Adrenal gland (tissue), 9 donors: ENCODE measurements at regions not wholly inside any gene's neighbourhood (a gene's known extent, or its start where the extent isn't known, plus 50 kb on each side); places are given as distances from the start of the nearest gene placed in this dataset.

Experiments used
- DNase-seq, 7 donors: peaks; one replicate each; pipeline ENCODE4 v3.0.0-alpha.2; 2019 to 2020
- H3K27ac ChIP-seq, 5 donors: fragments of 200-600 bp; sonication (generic) in 4 of 5; 1 replicate in 3 of 5; 2 replicates in 2 of 5; pipeline versions ENCODE4 v1.5.1 to v1.8.0; 2016 to 2020; ENCODE audit warnings: mild to moderate bottlenecking in 1 of 5
- H3K27me3 ChIP-seq: fragments of 200-600 bp; 2 replicates; pipeline ENCODE4 v1.8.0; 2021
- H3K36me3 ChIP-seq, 2 donors: fragments of 200-600 bp; replicated peaks in 1 of 2; 1 replicate in 1 of 2; 2 replicates in 1 of 2; pipeline versions ENCODE4 v1.5.1 to v1.8.0; 2018 to 2022
- H3K4me1 ChIP-seq, 2 donors: fragments of 200-600 bp; replicated peaks in 1 of 2; 1 replicate in 1 of 2; 2 replicates in 1 of 2; pipeline versions ENCODE4 v1.5.1 to v1.8.0; 2018 to 2021
- H3K4me3 ChIP-seq, 4 donors: fragments of 200-600 bp; sonication (generic) in 3 of 4; one replicate each; pipeline ENCODE4 v1.5.1; 2016 to 2018
- H3K9me3 ChIP-seq, 3 donors: fragments of 200-600 bp; sonication (generic) in 1 of 3; replicated peaks in 1 of 3; 1 replicate in 2 of 3; 2 replicates in 1 of 3; pipeline versions ENCODE4 v1.5.1 to v1.8.0; 2016 to 2021
- POLR2A ChIP-seq, 2 donors: fragments of 450-650 bp; IDR thresholded peaks; one replicate each; pipeline ENCODE4 v1.6.1; 2017; ENCODE audit warnings: antibody characterized with exemption in 2 of 2, mild to moderate bottlenecking in 2 of 2, moderate library complexity in 1 of 2
- WGBS, 4 donors: extraction: QIAGEN DNeasy Blood & Tissue Kit in 2 of 4; methylation state at CpG; one replicate each; pipeline versions ENCODE4 v1.1.5 to v1.1.7; 2013 to 2017; 5-methylcytosine and 5-hydroxymethylcytosine counted together
- intact Hi-C, 2 donors: fragments of 100-400 bp; cut with DNase I; formaldehyde crosslinking; loops; one replicate each; pipeline versions ENCODE4 v1.14.1 to v1.15.0; 2022 to 2023
- TF ChIP-seq, protein P1 (sequence below), 6 experiments: fragments of 450-650 bp in 4 of 6; fragments of 200-600 bp in 2 of 6; sonication (generic) in 1 of 6; IDR thresholded peaks; 1 replicate in 5 of 6; 2 replicates in 1 of 6; pipeline versions ENCODE4 v1.5.1 to v1.8.0; 2016 to 2021; ENCODE audit warnings: antibody characterized with exemption in 6 of 6, mild to moderate bottlenecking in 2 of 6, moderate library complexity in 1 of 6
- donor health status: healthy with polysubstance abuse.
- donor health status: Bipolar disorder and iron deficiency.
- donor health status: DM: yes; HTN: yes; CAD: no.
- donor health status: DM: no; HTN: no; CAD: no.
- donor health status: DM: no; HTN: no; CAD: no.

- 67 to 87% (median 76%) methylated on average over 3 of the region's 3 CpGs for WGBS, 4 donors
- Histone ChIP-seq H3K36me3 (no peaks in the 10 kb centered on the region), H3K4me1 (no peaks in the 10 kb centered on the region), H3K9me3 (no peaks in the 10 kb centered on the region), H3K4me3 (no peak overlapping the region), H3K27ac (no peak overlapping the region), H3K27me3 (peaks cover 7% of the 10 kb centered on the region)
- DNase-seq = no peak
- TF ChIP-seq POLR2A (IDR thresholded peaks at IDR 0.05) = no peak
- intact Hi-C loops = no loop called here
Measured at GRCh38 chr14:97290977-97291376, 493.8 kb downstream of the VRK1 start.

GRCh38 chr14:97293659-97294058, 496.5 kb downstream of the VRK1 start:
- no peak overlapping the region for H3K4me3 ChIP-seq
- DNase-seq = no peak
- no peaks in the 10 kb centered on the region for H3K9me3 ChIP-seq
- peaks cover 8% of the 10 kb centered on the region for H3K27me3 ChIP-seq
- intact Hi-C loops = no loop called here
- H3K4me1 ChIP-seq = no peaks in the 10 kb centered on the region
- no peaks in the 10 kb centered on the region for H3K36me3 ChIP-seq
- no peak overlapping the region for H3K27ac ChIP-seq
- TF ChIP-seq, protein P1, sequence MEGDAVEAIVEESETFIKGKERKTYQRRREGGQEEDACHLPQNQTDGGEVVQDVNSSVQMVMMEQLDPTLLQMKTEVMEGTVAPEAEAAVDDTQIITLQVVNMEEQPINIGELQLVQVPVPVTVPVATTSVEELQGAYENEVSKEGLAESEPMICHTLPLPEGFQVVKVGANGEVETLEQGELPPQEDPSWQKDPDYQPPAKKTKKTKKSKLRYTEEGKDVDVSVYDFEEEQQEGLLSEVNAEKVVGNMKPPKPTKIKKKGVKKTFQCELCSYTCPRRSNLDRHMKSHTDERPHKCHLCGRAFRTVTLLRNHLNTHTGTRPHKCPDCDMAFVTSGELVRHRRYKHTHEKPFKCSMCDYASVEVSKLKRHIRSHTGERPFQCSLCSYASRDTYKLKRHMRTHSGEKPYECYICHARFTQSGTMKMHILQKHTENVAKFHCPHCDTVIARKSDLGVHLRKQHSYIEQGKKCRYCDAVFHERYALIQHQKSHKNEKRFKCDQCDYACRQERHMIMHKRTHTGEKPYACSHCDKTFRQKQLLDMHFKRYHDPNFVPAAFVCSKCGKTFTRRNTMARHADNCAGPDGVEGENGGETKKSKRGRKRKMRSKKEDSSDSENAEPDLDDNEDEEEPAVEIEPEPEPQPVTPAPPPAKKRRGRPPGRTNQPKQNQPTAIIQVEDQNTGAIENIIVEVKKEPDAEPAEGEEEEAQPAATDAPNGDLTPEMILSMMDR (IDR thresholded peaks at IDR 0.05) = no peak
- no peak for TF ChIP-seq POLR2A (IDR thresholded peaks at IDR 0.05)
- 20 to 46% (median 38%) methylated on average over 1 of the region's 1 CpG for WGBS, 4 donors

GRCh38 chr14:97295108-97295710, 498.0 kb downstream of the VRK1 start:
- intact Hi-C loops = no loop called here
- Histone ChIP-seq H3K36me3 (no peaks in the 10 kb centered on the region), H3K4me1 (no peaks in the 10 kb centered on the region), H3K4me3 (no peak overlapping the region), H3K9me3 (no peaks in the 10 kb centered on the region), H3K27me3 (peaks cover 10% of the 10 kb centered on the region), H3K27ac (no peak overlapping the region)
- 70 to 76% (median 72%) methylated on average over 9 of the region's 9 CpGs for WGBS, 4 donors
- TF ChIP-seq, protein P1 (IDR thresholded peaks at IDR 0.05) = no peak
- TF ChIP-seq POLR2A (IDR thresholded peaks at IDR 0.05) = no peak
- no peak for DNase-seq

DNA sequence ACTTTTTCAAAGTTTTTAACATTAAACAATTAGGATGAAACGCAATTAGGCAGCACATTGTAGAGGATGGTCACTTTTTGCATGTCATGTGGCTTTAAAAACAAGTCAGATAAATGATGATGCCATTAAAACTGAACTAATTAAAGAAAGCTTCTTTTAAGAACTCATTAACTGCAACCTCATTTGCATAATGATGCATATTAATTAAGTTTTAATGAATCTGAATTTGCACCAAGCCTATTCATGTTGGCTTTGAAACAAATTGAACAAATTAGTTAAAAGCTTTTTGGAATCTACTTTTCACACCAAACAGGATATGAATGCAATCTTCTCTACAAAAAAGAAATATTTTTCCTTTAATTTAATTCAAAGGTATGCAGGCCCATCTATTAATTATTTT, 499.0 kb downstream of the VRK1 start:
- 76 to 93% (median 84%) methylated on average over 1 of the region's 1 CpG for WGBS, 4 donors
- no peak overlapping the region for H3K4me3 ChIP-seq
- no peak for TF ChIP-seq POLR2A (IDR thresholded peaks at IDR 0.05)
- TF ChIP-seq, protein P1 (IDR thresholded peaks at IDR 0.05) = no peak
- DNase-seq = no peak
- no peaks in the 10 kb centered on the region for H3K36me3 ChIP-seq
- H3K27ac ChIP-seq = no peak overlapping the region
- no peaks in the 10 kb centered on the region for H3K9me3 ChIP-seq
- H3K4me1 ChIP-seq = no peaks in the 10 kb centered on the region
- peaks cover 10% of the 10 kb centered on the region for H3K27me3 ChIP-seq
- intact Hi-C loops = no loop called here

GRCh38 chr14:97297100-97297499, 499.9 kb downstream of the VRK1 start:
- Histone ChIP-seq H3K36me3 (no peaks in the 10 kb centered on the region), H3K9me3 (no peaks in the 10 kb centered on the region), H3K27ac (no peak overlapping the region), H3K4me3 (no peak overlapping the region), H3K27me3 (peaks cover 10% of the 10 kb centered on the region), H3K4me1 (no peaks in the 10 kb centered on the region)
- no peak for DNase-seq
- TF ChIP-seq, protein P1 (IDR thresholded peaks at IDR 0.05) = no peak
- no peak for TF ChIP-seq POLR2A (IDR thresholded peaks at IDR 0.05)
- WGBS, 4 donors = 79 to 81% (median 80%) methylated on average over 10 of the region's 10 CpGs
- intact Hi-C loops = no loop called here
